Stimulated activated naive CD4-positive, alpha-beta T cell (primary cell): ENCODE measurements at regions not wholly inside any gene's neighbourhood (a gene's known extent, or its start where the extent isn't known, plus 50 kb on each side); places are given as distances from the start of the nearest gene placed in this dataset.

Source experiments
- DNase-seq, 6 experiments: peaks; one replicate each; lab custom pipeline; 2025; lab: John Stamatoyannopoulos, UW

DNA sequence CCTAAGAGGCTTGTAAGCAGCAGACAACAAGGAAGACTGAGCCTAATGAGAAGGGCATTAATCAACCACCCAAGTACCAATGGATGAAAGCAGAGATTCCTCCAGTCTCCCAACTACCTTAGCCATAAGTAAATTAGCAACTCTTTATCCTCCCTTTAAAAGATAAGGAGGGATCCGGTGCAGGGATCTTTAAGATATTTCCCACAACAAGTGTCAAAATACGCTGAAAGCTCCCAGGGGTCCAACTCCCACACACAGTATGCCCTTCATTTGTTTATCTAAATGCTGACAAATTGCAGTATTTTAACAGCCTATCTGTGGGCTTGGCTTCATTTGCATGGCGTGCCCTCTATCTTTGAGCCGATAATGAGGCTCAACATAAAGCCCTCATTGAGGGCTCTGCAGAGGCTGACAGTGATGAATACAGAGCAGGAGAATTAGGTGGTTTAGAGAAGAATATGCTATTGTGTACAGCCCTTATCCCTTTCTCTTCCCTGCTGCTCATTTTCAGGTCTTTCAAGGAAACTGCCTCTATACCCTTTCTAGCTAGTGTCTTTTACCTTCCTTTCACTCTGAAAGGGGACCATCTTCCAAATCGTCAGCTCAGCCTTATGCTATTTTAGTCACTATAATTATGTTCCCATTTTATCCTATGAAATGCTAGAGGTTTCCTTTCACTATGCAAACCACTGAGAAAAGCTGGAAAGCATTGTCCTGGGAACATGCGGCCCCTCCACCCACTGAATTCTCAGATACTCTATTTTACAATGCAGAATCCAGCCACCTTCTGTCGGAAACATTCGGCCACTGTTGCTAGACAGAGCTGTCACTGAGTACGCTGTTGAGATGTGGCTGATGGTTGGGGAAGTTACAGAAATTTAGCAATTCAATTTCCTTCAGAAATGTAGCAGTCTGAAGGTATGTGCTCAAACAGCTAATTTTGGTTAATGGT lies 575.2 kb upstream of the JAG1 start:
- no peak for DNase-seq

DNA sequence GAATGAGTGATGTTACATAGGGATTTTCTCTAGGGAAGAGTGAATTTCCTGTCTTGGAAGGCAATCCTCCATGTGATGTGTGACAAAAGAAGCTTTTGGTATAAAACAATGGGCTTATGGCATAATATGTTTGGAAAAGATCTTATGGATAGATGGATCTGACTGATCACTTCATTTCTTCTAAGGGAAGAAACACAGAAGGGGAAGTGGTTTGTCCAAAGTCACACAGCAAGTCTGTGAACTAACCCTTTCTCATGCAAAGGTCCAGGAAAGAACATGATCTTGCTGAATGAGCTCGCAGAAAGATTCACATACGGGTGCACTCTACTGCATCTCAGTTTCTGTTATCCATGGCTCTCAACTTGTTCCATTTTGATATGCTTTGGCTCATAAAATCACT lies 575.9 kb upstream of the JAG1 start:
- DNase-seq = no peak

DNA sequence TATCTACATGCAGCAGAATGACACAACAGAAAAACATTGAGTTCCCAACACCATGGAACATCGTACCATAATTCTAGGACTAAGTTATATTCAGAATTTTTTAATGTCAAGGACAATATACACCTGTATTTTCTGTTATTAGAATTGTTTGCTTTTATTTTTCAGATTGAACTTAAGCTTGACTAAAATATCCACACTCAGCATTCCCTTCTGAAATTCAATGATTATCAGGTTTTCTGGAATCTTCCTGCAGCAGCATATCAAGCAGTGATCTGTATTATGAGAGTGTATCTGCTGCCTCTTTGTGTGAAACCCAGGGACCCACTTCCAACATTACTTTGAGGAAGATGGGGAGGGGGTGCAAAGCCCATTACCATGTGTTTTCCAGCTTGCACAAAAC lies 578.6 kb upstream of the JAG1 start:
- DNase-seq = no peak

DNA sequence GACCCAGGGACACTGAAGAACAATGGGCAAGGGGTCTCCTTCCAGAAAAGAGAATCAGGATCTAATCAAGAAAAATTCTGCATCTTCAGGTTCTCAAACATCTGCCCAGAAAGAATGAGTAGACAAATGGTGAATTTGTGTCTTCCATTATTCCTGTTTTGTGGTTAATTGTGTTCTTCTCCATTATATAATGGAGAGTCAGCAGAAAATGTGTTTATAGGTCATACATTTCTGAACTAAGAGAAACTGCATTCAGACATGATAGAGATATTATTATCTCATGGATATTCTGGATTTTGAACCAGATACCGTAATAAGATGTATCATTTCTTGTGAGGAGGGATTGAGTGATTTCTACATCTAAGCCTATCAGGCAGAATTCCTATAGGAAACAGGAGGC lies 581.7 kb upstream of the JAG1 start:
- no peak for DNase-seq

DNA sequence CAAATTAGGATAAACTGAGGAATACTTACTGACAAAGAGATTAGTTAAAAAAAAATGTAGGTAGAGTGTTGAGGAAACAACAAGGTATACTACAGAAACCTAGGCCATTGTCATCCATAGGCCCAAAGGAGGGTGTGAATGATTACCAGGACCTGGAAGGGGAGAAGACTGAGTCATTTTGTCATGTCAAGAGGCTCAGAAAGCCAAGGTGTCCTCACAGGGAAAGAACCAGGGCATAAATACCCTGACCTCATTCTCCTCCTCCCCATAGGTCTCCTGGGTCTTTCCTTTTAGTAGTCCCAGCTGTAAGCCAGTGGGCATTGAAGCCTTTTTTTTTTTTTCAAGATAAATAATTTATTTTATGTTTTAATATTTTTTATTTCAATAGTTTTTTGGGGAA lies 582.1 kb upstream of the JAG1 start:
- no peak for DNase-seq

DNA sequence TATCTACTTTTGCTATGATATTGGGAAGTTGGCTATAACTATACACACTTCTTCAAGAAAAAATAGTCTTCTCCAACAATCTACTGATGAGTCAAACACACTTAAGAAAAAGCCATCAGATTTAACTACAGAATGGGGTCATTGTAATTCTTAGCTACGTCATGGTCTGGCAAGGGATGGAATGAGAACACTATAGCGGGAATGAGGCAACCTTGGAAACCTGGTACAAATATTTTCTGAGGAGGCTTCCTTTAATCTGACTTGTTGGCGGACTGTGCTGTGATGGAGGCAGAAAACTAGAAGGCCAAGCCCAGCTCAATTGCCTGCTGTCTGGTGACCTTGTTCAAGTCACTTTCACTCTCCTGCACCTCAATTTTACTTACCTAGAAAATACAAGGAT lies 586.8 kb upstream of the JAG1 start:
- no peak for DNase-seq

DNA sequence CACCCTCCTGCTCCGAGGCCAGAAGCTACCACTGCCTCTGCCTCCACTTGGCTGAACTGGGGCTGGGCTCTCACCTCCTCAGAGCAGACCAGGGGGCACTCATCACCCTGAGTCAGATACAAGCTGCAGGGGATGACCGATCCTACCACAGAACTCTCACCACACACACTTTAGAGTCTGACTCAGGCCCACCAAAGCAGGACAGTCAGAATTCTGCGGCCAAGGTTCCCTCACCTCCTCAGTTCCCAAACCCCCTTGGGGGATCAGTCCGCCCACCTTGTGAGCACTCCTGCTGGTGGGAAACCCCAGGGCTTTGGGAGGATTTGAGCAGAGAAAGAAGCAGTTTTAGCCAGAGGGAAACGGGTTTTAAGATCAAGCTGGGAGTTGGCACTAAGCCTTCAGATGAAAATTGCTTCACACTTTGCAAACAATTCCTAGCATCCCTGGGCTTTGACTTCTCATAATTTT lies 587.8 kb upstream of the JAG1 start:
- no peak for DNase-seq

DNA sequence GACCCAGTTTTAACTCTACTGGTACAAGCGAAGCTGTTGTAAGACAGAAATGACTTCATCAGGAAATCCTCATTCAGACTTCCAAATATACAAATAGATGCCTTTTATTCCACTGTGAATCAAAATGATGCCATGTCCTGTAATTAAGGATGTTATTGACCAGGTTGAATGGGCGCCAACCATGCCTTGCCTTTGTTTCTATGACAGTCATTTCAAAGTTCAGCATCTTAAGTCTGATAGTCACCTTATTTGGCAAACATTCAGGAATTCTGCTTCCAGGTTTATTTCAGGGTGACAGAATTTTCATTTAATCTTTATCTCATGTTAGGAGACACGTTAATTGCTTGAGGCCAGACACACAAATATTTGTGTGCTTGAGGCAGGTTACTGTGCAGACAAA lies 592.8 kb upstream of the JAG1 start:
- no peak for DNase-seq

DNA sequence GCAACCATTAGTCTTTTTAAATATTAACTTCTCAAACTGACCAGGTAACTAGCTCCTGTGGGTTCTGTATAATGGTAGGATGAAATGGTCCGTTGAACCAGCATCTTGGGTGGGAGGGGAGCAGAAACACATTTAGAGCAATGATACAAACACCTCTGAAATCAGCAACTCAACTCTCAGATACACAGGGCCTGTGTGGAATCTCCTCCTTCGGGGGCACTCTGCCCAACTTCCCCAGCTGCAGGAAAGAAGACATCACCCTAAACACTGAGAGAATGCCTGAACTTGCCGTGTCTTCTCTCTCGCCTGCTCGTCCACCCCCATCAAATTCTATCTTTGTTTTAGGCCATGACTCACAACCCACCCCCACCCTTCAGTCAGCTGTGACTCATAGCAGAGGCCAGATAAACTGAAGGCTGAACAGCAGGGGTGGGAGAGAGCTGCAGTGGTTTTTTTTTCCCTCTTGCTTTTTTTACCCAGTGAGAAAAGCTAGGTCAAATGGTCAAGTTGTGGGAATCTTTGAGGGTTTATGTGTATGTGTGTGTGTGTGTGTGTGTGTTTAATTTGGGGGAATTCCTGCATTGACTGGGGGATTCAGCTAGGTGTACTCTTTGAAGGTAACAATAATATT lies 593.4 kb upstream of the JAG1 start:
- DNase-seq = no peak

DNA sequence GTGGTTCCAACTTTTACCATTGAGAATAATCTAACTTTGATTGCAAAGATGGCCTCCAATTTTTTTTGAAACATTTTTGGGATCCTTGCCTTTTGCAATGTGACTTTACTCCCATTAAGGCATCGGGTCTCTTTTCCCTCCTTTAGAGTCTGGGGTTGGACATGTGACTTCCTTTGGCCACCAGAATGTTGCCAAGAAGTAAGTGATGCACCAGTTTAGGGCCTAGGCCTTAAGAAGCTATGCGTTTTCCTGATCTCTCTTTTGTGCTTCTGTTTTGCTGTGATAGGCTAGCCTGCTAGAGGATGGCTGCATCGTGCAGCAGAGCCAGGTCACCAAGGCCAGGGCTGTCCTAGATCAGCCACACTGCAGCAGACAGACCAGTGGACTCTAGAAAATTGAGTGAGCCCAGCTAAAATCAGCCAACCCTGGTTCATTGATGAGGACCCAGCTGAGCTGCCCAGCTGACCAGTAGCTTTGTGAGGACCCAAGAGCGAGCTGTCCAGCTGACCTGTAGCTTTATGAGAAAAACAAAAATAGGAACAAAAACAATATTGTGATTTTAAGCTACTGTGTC lies 594.0 kb upstream of the JAG1 start:
- no peak for DNase-seq

DNA sequence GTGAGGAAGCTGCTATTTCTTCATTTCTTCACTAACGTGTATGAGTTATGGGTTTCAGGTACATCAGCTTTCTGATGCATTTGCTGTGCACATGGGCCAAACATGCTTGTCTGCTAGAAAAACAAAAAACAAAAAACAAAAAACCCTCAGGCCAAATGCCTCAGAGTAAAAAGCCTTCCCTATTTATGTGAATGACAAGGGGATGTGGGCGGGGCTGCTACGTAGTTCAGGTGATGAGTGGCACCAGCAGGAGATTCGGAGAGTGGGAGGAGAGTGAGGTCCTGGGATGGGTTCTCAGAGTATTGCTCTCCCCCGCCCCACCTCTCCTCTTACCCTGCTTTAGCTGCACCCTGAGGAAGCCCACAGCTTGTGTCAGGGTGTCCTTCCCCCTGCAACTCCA lies 596.8 kb upstream of the JAG1 start:
- DNase-seq = no peak

DNA sequence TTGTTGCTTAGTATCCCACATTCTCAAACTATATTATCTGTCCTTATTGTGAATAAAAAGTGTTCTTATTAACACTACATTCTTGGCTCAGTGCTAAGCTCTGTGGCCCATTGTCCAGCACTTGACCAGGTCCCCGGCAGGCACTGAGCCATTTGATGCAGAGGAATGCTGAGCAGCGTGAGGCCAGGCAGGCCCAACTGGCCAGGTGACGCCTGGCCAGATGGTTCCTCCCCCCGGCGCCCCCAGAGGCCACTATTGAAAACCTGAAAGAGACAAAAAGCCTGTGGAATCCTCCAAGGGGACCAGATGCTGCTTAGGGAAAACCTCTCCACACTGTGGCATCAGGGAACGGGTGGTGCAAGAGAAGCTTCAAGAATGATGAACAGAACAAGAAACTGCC lies 597.5 kb upstream of the JAG1 start:
- no peak for DNase-seq

DNA sequence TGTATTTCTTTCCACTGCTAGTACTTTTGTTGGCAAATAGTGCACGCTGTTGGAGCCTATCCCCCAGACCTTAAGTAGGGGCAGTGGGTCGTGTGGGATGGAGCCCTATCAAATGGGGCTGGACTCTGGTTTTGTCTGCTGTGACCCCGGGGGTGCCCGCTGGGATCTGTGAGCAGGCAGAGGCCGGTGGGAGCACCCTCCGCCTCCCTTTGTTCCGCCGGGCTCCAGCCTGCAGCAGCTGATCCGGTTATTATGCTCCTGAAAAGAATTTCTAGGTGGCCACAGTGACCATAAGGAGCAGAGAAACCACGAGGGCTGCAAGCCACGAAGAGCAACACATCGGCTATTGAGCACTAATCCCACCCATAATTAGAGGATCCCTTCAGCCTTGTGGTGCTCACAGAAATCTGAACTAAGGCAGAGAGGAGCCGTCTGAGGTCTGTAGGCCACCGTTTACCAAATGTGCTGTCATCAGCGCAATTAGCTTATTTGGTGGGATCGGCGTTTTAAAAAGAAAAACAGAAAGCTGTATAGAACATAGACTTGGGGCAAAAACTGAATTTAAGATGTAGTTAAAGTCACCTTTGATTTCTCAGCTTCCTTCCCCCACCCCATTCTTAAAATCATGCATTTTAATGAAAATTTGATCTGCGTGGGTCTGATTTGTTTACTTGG lies 598.3 kb upstream of the JAG1 start:
- DNase-seq = no peak

DNA sequence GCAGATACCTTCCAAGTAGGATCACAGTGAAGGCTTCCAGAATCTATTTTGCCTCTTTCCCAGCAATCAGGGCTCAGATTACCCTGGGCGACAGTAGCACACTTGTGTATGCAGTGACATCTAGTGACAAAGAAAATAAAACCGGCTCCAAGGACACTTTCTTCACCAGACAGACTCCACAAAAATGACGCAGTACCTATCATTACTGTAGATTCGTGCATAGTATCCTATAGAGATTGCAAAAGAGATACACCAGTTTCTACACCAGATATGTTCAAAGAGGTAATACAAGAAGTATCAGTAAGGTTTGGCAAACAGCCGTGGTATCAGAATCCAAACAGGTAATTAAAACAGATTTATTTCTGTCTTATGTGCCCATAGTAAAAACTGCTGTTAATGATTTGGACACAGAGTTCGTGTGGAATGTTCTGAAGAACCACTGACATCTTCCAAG lies 600.4 kb upstream of the JAG1 start:
- no peak for DNase-seq

DNA sequence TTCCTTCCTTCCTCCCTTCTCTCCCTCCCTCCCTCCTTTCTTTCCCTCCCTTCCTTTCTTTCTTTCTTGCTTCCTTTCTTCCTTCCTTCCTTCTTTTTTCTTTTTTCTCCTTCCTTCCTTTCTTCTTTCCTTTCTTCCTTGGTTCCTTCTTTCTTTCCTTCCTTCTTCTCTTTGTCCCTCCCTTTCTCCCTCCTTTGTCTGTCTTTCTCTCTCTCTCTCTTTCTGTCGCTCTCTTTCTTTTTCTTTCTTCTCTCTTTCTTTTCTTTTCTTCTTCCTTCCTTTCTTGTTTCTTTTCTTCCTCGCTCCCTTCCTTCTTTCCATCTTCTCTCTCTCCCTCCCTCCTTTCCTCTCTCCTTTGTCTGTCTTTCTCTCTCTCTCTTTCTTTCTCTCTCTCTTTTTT lies 601.9 kb upstream of the JAG1 start:
- no peak for DNase-seq

DNA sequence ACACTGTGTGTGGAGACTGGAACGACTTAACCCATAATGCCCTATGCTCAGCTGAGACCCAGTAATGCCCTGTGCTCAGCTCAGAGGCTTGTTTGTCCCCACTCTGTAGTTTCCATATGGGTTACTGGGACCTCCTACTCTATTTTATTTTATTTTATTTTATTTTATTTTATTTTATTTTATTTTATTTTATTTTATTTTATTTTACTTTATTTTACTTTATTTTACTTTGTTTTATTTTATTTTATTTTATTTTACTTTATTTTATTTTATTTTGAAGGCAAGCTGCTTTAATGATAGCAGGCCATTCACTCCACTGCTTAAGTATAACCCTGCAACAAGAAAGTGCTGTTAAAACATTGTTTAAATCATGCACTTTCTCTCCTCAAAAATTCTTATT lies 603.4 kb upstream of the JAG1 start:
- DNase-seq = no peak

DNA sequence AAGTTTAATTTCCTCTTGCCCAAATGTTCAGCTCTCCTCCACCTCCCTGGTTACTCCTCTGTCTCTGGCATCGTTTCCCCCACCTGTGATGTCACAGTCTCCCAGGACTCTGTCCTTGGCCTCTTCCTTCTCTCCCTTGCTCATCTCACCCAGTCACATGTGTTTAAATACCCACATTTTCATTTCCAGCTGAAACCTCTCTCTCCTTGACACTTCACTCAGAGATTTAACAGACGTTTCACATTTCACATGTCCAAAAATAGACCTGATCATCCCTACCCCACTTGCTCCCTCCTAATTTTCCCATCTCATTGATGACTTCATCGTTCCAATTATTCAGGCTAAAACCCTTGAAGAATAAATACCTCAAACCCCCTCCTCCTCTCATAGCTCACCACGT lies 604.1 kb upstream of the JAG1 start:
- DNase-seq = no peak

DNA sequence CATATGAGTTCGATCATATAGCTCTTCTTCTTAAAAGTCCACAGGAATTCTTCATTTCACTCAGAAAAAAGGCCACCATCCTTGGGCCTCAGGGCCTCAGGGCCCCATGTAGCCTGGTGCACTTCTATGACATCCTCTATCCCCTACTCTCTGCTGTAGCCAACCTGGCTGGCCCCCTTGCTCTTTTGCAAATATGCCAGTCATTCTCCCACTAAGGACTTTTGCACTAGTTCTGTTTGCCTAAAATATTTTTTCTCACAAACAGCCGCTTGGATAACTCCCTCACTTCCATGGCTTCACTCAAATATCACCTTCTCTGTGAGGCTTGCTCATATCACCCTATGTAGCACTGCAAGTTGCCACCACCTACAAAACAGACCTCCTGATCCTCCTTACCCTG lies 604.7 kb upstream of the JAG1 start:
- DNase-seq = no peak

DNA sequence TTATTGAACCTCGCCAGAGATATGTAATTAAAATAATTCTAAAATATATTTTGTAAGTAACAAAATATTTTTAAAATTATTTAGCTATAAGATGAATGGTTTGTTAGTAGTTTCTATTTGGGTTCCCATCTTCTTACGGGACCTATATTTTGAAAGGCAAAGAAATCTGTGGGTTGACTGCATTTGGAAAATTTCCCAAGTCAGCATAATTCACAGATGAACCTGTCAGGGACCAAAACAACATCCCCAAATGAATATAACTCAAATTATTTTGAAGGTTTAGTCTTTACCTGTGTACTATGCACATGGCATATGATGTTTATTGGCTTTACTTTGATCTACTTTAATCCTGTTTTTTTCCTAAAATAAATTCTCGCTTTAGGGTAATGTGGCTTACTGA lies 607.4 kb upstream of the JAG1 start:
- DNase-seq = no peak

DNA sequence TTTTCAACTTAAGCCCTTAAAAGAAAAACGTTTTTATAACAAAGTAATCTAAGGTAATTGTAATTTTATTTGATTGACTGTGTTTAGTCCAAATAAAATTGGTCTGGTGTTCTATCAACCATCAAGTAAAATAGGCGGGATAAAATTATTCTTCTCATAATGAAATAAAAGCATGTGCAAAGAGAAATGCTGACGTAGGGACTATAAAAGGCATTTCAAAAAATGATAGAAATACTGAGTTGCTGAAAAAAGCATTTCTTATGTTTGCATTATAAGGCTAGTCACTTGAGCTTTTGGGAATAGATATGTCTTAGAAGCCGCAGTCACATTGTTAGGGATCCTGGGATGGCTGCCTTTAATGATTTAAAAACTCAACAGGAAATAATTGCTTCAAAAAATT lies 608.0 kb upstream of the JAG1 start:
- no peak for DNase-seq

DNA sequence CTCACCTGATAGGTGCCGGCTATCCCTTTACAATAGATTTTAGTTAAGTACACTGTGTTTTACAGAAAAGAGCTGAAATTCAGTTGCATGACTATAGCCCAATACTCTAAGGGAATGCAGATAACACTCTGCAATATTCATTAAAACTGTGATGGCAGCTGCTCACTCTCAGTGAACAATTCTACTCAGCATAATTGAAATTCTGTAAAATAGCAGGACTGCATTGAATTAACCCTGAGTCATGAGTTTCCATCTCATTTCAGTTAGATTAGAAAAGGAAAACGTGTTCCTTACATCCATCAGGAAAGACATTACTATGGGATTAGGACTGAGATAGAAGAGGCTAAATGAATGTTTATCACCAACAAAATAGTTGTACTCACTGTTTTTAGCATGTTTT lies 613.3 kb upstream of the JAG1 start:
- no peak for DNase-seq

DNA sequence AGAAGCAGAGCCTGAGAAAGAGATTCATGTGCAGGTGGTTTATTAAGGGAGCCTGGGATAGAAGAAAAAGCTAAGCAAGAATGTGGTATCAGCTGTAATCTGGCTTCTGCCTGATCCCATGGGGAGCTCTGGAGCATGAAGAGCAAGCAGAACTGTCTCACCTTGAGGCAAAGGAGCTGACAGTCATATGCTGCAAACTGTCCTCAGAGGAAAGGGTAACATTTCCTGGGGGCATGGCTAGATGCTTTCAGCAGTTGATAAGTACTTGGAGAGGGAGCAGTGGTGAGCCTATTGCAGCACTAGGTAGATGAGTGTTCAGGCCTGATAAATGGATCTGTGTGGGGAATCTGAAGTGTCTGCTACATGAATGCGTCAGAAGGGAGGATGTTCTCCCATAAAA lies 621.5 kb upstream of the BTBD3 start:
- no peak for DNase-seq

DNA sequence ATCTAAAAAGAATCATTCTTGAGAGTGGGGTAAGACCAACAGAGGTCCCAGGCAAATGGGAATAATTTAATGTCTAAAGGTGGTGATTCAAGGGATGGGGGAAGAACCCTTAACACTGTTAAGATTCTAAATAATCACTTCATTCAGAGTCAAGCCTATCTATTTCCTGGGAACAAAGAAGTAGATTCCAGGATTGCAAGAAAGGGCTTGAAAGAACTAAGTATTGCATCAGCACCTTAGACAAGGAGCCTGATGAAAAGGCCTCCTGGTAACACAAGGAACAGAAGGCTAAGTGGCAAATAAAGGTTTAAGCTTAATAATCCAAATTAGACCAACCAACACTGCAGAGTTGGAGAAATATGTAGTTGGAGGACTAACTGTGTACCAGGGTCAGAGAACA lies 620.7 kb upstream of the BTBD3 start:
- DNase-seq = no peak
